GM12878 (cell line): ENCODE measurements at regions not wholly inside any gene's neighbourhood (a gene's known extent, or its start where the extent isn't known, plus 50 kb on each side); places are given as distances from the start of the nearest gene placed in this dataset.

Experiments used
- ATAC-seq: fragments of 200-7000 bp; cut with Tn5 transposase; 3 replicates; pipeline ENCODE4 v1.9.1; 2020; ENCODE audit warnings: mild to moderate bottlenecking, moderate library complexity
- BruUV-seq: library from RNA; stranded (reverse); fragments of 400-500 nt; replicated peaks from 2 replicates; lab custom pipeline; 2021; lab: Mats Ljungman, UMichigan
- CTCF ChIA-PET: fragments of 300-600 bp; sonication (Branson Sonifier 250); formaldehyde crosslinking; extraction: SDS; loops from one replicate; lab custom pipeline; 2021; ENCODE audit warnings: inconsistent platforms; lab: Yijun Ruan, JAX
- POLR2A ChIA-PET: fragments of 350-600 bp; formaldehyde crosslinking; extraction: SDS; loops from one replicate; lab custom pipeline; 2021; ENCODE audit warnings: inconsistent platforms; lab: Charles Lee
- RAD21 ChIA-PET: fragments of 300-600 bp; sonication (Branson Sonifier 250); formaldehyde crosslinking; loops from one replicate; lab custom pipeline; 2023; ENCODE audit warnings: antibody characterized with exemption; ENCODE audit not compliant: unreplicated experiment; lab: Charles Lee
- SMC1A ChIA-PET: fragments of 300-600 bp; sonication (Branson Sonifier 250); formaldehyde crosslinking; loops from one replicate; lab custom pipeline; 2023; ENCODE audit not compliant: unreplicated experiment, uncharacterized antibody; lab: Charles Lee
- DNase-seq: peaks from one replicate; pipeline ENCODE4 v3.0.0-alpha.2; 2011; ENCODE audit warnings: low read depth, low spot score
- FAIRE-seq: peaks from 3 replicates; lab custom pipeline; 2011; peaks lifted over from hg19 to GRCh38; lab: Jason Lieb, UNC
- H2AFZ ChIP-seq: 2 replicates; pipeline ENCODE4 v1.6.0; 2011; ENCODE audit warnings: low read depth, low read length, control low read depth; ENCODE audit not compliant: control insufficient read depth
- H3K27ac ChIP-seq: 2 replicates; pipeline ENCODE4 v1.5.1; 2011; ENCODE audit warnings: control low read depth; ENCODE audit not compliant: control insufficient read depth, insufficient read depth
- H3K27me3 ChIP-seq, 2 experiments: replicated peaks in 1 of 2; 2 replicates each; pipeline versions ENCODE4 v1.6.0 to v1.6.1; 2011; ENCODE audit warnings: low read length in 1 of 2; ENCODE audit not compliant: control insufficient read depth in 2 of 2, insufficient read depth in 2 of 2
- H3K36me3 ChIP-seq, 2 experiments: 2 replicates each; pipeline ENCODE4 v1.5.1; 2011; ENCODE audit warnings: low read length in 1 of 2; ENCODE audit not compliant: control insufficient read depth in 2 of 2, insufficient read depth in 2 of 2
- H3K4me1 ChIP-seq: 2 replicates; pipeline ENCODE4 v1.6.1; 2011; ENCODE audit warnings: mild to moderate bottlenecking, low read length, moderate library complexity, mixed read lengths; ENCODE audit not compliant: control insufficient read depth, insufficient read depth
- H3K4me2 ChIP-seq: 2 replicates; pipeline ENCODE4 v1.6.0; 2011; ENCODE audit warnings: control low read depth; ENCODE audit not compliant: control insufficient read depth, insufficient read depth
- H3K4me3 ChIP-seq: fragments of 200-600 bp; sonication (generic); 2 replicates; pipeline ENCODE4 v1.5.1; 2016
- H3K79me2 ChIP-seq: 2 replicates; pipeline ENCODE4 v1.6.0; 2011; ENCODE audit warnings: low read length; ENCODE audit not compliant: control insufficient read depth, insufficient read depth
- H3K9ac ChIP-seq: 2 replicates; pipeline ENCODE4 v1.8.0; 2011; ENCODE audit warnings: low read length, control low read depth, mixed read lengths; ENCODE audit not compliant: control insufficient read depth, insufficient read depth
- H3K9me3 ChIP-seq: replicated peaks from 3 replicates; pipeline ENCODE4 v1.5.1; 2011; ENCODE audit warnings: mild to moderate bottlenecking, low read length; ENCODE audit not compliant: control insufficient read depth, insufficient read depth
- H4K20me1 ChIP-seq: 2 replicates; pipeline ENCODE4 v1.6.0; 2011; ENCODE audit not compliant: control insufficient read depth, insufficient read depth
- CBX5 ChIP-seq: sonication (generic); IDR thresholded peaks from 2 replicates; pipeline ENCODE4 v1.6.1; 2016; ENCODE audit warnings: low read depth, moderate library complexity, mild to moderate bottlenecking, inconsistent platforms
- EGR1 ChIP-seq, 2 experiments: IDR thresholded peaks; 1 replicate in 1 of 2; 2 replicates in 1 of 2; pipeline ENCODE4 v1.6.1; 2011 to 2012; ENCODE audit warnings: low read depth in 2 of 2, low read length in 2 of 2, borderline replicate concordance in 1 of 2, mild to moderate bottlenecking in 1 of 2, moderate library complexity in 1 of 2
- HSF1 ChIP-seq: fragments of 150-350 bp; IDR thresholded peaks from 2 replicates; pipeline ENCODE4 v1.6.1; 2014; ENCODE audit warnings: mild to moderate bottlenecking, low read depth, low read length
- IRF5 ChIP-seq: fragments of 450-650 bp; IDR thresholded peaks from 2 replicates; pipeline ENCODE4 v1.6.1; 2017; ENCODE audit warnings: borderline replicate concordance
- KLF5 ChIP-seq: fragments of 450-650 bp; IDR thresholded peaks from 2 replicates; pipeline ENCODE4 v1.6.1; 2014; ENCODE audit warnings: mild to moderate bottlenecking; ENCODE audit not compliant: partially characterized antibody
- MYC ChIP-seq: IDR thresholded peaks from 2 replicates; pipeline ENCODE4 v1.6.1; 2011; ENCODE audit warnings: mild to moderate bottlenecking, low read length, moderate library complexity, inconsistent platforms; ENCODE audit not compliant: insufficient read depth, insufficient replicate concordance, insufficient read length, severe bottlenecking
- POLR2AphosphoS2 ChIP-seq: IDR thresholded peaks from 2 replicates; pipeline ENCODE4 v1.6.1; 2011; ENCODE audit warnings: low read depth, mild to moderate bottlenecking, low read length, improper control_type of control experiment, moderate library complexity
- POU2F2 ChIP-seq: IDR thresholded peaks from 3 replicates; pipeline ENCODE4 v1.6.1; 2011; ENCODE audit warnings: low read depth, mild to moderate bottlenecking, low read length, borderline replicate concordance
- RELA ChIP-seq: fragments of 450-650 bp; IDR thresholded peaks from 2 replicates; pipeline ENCODE4 v1.8.0; 2014; ENCODE audit warnings: borderline replicate concordance; ENCODE audit not compliant: partially characterized antibody
- SP1 ChIP-seq: IDR thresholded peaks from one replicate; pipeline ENCODE4 v1.6.1; 2011; ENCODE audit warnings: low read depth, low read length
- TCF7 ChIP-seq: IDR thresholded peaks from 2 replicates; pipeline ENCODE4 v1.6.1; 2014; ENCODE audit warnings: antibody characterized with exemption, borderline replicate concordance
- ZNF687 ChIP-seq: fragments of 450-650 bp; IDR thresholded peaks from 2 replicates; pipeline ENCODE4 v1.6.1; 2017; ENCODE audit warnings: mild to moderate bottlenecking, moderate library complexity
- WGBS: methylation state at CpG from one replicate; pipeline ENCODE4 v1.1.6; 2016; ENCODE audit warnings: low lambda C conversion rate; ENCODE audit not compliant: insufficient replicate concordance, insufficient coverage; ENCODE audit errors: missing lambda C conversion rate; 5-methylcytosine and 5-hydroxymethylcytosine counted together
- in situ Hi-C: fragments of 300-500 bp; cut with MboI; formaldehyde crosslinking; loops from 9 replicates; pipeline ENCODE4 v1.14.3; 2018; ENCODE audit warnings: mixed read lengths
- intact Hi-C: fragments of 100-400 bp; cut with micrococcal nuclease; formaldehyde crosslinking; loops from one replicate; pipeline ENCODE4 v1.14.2; 2022; ENCODE audit not compliant: unreplicated experiment
- TF ChIP-seq, protein P1 (sequence below): fragments of 450-650 bp; IDR thresholded peaks from 2 replicates; pipeline ENCODE4 v1.6.1; 2016; ENCODE audit warnings: mild to moderate bottlenecking

DNA sequence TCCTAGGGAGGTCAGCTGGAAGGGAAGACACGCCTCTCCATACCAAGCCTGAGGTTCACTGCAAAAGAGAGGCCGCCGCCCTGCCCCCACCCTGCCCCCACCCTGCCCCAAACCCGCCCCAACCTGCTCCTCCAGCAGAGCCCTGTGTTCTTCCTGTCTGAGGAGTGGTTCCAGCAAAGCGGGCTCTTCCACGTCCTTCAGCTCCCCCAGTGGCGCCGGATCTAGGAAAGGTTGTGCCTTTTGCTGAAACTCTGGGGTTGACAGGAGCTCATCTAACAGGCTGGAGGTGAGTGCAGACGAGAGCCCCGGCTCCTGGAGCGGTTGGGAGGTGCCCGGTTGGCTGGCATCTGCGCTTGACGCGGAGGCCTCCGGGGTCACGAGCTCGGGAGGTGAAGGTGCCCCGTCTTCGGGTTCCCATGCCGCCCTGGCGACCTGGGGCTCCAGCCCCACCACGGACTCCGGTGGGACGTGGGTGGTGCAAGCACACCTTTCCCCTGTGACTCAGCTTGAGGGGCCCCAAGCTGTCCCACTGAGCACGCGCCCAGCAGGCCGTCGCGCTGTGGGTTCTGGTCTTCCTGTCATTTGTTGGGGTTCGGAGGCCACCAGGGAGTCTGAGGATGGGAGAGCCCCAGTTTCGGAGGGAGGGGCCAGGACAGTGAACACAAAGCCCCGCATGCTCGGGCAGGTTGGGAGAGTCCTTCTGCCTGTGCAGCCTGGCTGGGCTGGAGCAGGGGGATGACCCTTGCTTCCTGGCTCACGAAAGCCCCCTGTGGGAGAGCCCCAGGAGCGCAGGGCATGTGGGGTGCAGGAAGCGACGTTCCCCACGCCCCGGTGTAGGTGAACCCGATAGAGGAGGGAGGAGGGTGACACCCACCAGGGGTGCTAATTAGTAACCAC is 1467.1 kb downstream of the FOXD4L5 start:
- SMC1A ChIA-PET = interaction anchor here (2.4 to 2.9 kb wide), 3 partner anchors 1015 to 1019 kb away, joined by 11 to 26 read pairs (median 17); no protein-coding TSS in a partner anchor
- intact Hi-C loops (no loop called here), in situ Hi-C loops (loop anchor here (10.0 kb wide), 1 partner anchor 943 kb away; no protein-coding TSS in a partner anchor)
- BruUV-seq = no TSS peak
- WGBS = 17% methylated on average over 39 of the region's 41 CpGs
- DNase-seq (peak; percentile 75), FAIRE-seq (no peak), ATAC-seq (peak; percentile 80)
- H4K20me1 ChIP-seq = no peaks in the 10 kb centered on the region
- peak overlapping the region; percentile 86 for H3K27ac ChIP-seq
- no peaks in the 10 kb centered on the region for H3K4me1 ChIP-seq
- RAD21 ChIA-PET = interaction anchor here (2.3 to 2.4 kb wide), 2 partner anchors 1015 to 1018 kb away, joined by 20 to 47 read pairs; no protein-coding TSS in a partner anchor
- H2AFZ ChIP-seq = peak overlapping the region; percentile 82
- H3K27me3 ChIP-seq = no peaks in the 10 kb centered on the region
- peak overlapping the region; percentile 89 for H3K4me2 ChIP-seq
- peak overlapping the region; percentile 94 for H3K4me3 ChIP-seq
- CTCF ChIA-PET = interaction anchor here (1.2 to 2.3 kb wide), 2 partner anchors 1015 to 1018 kb away, joined by 8 to 25 read pairs; no protein-coding TSS in a partner anchor
- H3K79me2 ChIP-seq = peaks cover 17% of the 10 kb centered on the region
- peak overlapping the region; percentile 77 for H3K9ac ChIP-seq
- POLR2A ChIA-PET = interaction anchor here (1.3 to 2.4 kb wide), 3 partner anchors 980 to 1018 kb away, joined by 3 to 35 read pairs (median 9); no protein-coding TSS in a partner anchor
- no peaks in the 10 kb centered on the region; the same call in 2 of the 3 replicates for H3K9me3 ChIP-seq
- no peaks in the 10 kb centered on the region for H3K36me3 ChIP-seq
- TF ChIP-seq TCF7 (no peak), SP1 (no peak), CBX5 (0 out of 2 replicates have a peak, but pooled peaks have one; percentile 38), HSF1 (no peak), IRF5 (no peak), POU2F2 (no peak), POLR2AphosphoS2 (peak; percentile 10; the same call in 1 of the 2 replicates), RELA (no peak), KLF5 (no peak), EGR1 (IDR thresholded peaks at IDR 0.05; ENCODE audit: borderline replicate concordance in 1 of 2, low read depth in 2 of 2, low read length in 2 of 2) (0 out of 3 replicates have a peak, but pooled peaks of 1 of the 2 experiments have one; percentile 50), MYC (peak; percentile 55), ZNF687 (no peak)
- TF ChIP-seq, protein P1, sequence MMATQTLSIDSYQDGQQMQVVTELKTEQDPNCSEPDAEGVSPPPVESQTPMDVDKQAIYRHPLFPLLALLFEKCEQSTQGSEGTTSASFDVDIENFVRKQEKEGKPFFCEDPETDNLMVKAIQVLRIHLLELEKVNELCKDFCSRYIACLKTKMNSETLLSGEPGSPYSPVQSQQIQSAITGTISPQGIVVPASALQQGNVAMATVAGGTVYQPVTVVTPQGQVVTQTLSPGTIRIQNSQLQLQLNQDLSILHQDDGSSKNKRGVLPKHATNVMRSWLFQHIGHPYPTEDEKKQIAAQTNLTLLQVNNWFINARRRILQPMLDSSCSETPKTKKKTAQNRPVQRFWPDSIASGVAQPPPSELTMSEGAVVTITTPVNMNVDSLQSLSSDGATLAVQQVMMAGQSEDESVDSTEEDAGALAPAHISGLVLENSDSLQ = no peak
